ENCODE measurements at regions not wholly inside any gene's neighbourhood (a gene's known extent, or its start where the extent isn't known, plus 50 kb on each side); places are given as distances from the start of the nearest gene placed in this dataset.

- no peak for DNase-seq
These were observed 65.0 kb downstream of the CBLN1 start for GRCh38 chr16:49216593-49216992.

GRCh38 chr16:49213594-49213993 lies 68.0 kb downstream of the CBLN1 start:
- DNase-seq, result no peak

- no peak for DNase-seq
These were observed 77.4 kb downstream of the CBLN1 start for GRCh38 chr16:49204191-49204590.

- no peak for DNase-seq
These were observed 78.3 kb downstream of the CBLN1 start for GRCh38 chr16:49203361-49203760.

GRCh38 chr16:49201118-49201517 lies 80.5 kb downstream of the CBLN1 start:
- DNase-seq, result no peak

- DNase-seq, result no peak
These were observed 81.3 kb downstream of the CBLN1 start for GRCh38 chr16:49200223-49200820.

GRCh38 chr16:49195237-49195548 lies 86.4 kb downstream of the CBLN1 start:
- no peak for DNase-seq

- peak; percentile 43 for DNase-seq
These were observed 87.0 kb downstream of the CBLN1 start for GRCh38 chr16:49194537-49195236.

- DNase-seq, result no peak
These were observed 88.0 kb downstream of the CBLN1 start for GRCh38 chr16:49193596-49193995.

- DNase-seq, result no peak
These were observed 92.4 kb downstream of the CBLN1 start for GRCh38 chr16:49189286-49189685.

- DNase-seq, result no peak
These were observed 97.7 kb downstream of the CBLN1 start for GRCh38 chr16:49183911-49184310.

GRCh38 chr16:49181791-49182518 lies 99.7 kb downstream of the CBLN1 start:
- DNase-seq, result no peak

- no peak for DNase-seq
These were observed 101.8 kb downstream of the CBLN1 start for GRCh38 chr16:49179714-49180330.

GRCh38 chr16:49168126-49168525 lies 113.5 kb downstream of the CBLN1 start:
- DNase-seq, result no peak

GRCh38 chr16:49165025-49165424 lies 116.6 kb downstream of the CBLN1 start:
- DNase-seq, result no peak

GRCh38 chr16:49161191-49161590 lies 120.4 kb downstream of the CBLN1 start:
- DNase-seq, result no peak

GRCh38 chr16:49158029-49158642 lies 123.5 kb downstream of the CBLN1 start:
- no peak for DNase-seq

GRCh38 chr16:49150341-49150740 lies 131.3 kb downstream of the CBLN1 start:
- no peak for DNase-seq

GRCh38 chr16:49148410-49148809 lies 133.2 kb downstream of the CBLN1 start:
- DNase-seq, result no peak

GRCh38 chr16:49140618-49141017 lies 141.0 kb downstream of the CBLN1 start:
- no peak for DNase-seq

- DNase-seq, result no peak
These were observed 151.2 kb downstream of the CBLN1 start for GRCh38 chr16:49130397-49130796.

- no peak for DNase-seq
These were observed 151.7 kb downstream of the CBLN1 start for GRCh38 chr16:49129935-49130334.

GRCh38 chr16:49128740-49129139 lies 152.9 kb downstream of the CBLN1 start:
- no peak for DNase-seq

GRCh38 chr16:49127103-49127502 lies 154.5 kb downstream of the CBLN1 start:
- DNase-seq, result no peak

All from NCI-H2227 treated with DMSO at 0.1 percent for 48 hours (cell line).